ENCODE measurements at regions not wholly inside any gene's neighbourhood (a gene's known extent, or its start where the extent isn't known, plus 50 kb on each side); places are given as distances from the start of the nearest gene placed in this dataset.

GRCh38 chr16:64475627-64476351 is 646.1 kb downstream of the CDH11 start:
- TF ChIP-seq POLR2AphosphoS5 (IDR thresholded peaks at IDR 0.05; ENCODE audit: insufficient read depth in 1 of 2, low read depth in 1 of 2) (no peak), CTCF (IDR thresholded peaks at IDR 0.05) (no peak)

Measured in vagina (tissue), 2 donors.